ENCODE measurements at regions not wholly inside any gene's neighbourhood (a gene's known extent, or its start where the extent isn't known, plus 50 kb on each side); places are given as distances from the start of the nearest gene placed in this dataset.

GRCh38 chr4:146119845-146120404 lies 55.6 kb upstream of the LSM6 start:
- Histone ChIP-seq H3K9me3 (ENCODE audit: control insufficient read depth, insufficient read depth, low read depth, low read length) (no peaks in the 10 kb centered on the region), H3K36me3 (ENCODE audit: control insufficient read depth, insufficient read depth, low read length) (no peaks in the 10 kb centered on the region), H3K27ac (ENCODE audit: low read length) (no peak overlapping the region), H3K4me3 (ENCODE audit: low read depth in 2 of 2, low read length in 2 of 2) (no peak overlapping the region), H3K27me3 (ENCODE audit: control insufficient read depth, insufficient read depth, low read length) (no peaks in the 10 kb centered on the region), H3K4me1 (ENCODE audit: control insufficient read depth, insufficient read depth, low read length) (no peaks in the 10 kb centered on the region)
- no peak for ATAC-seq
- no TSS peak for BruUV-seq (replicated peaks)
- intact Hi-C loops (cut with micrococcal nuclease; ENCODE audit: unreplicated experiment) (no loop called here), in situ Hi-C loops (cut with HindIII; ENCODE audit: low pct_unique_long_range_greater_than_20kb, low sequenced_read_pairs) (no loop called here)
- no peak for DNase-seq (ENCODE audit: low read depth, low spot score)
- no peak for TF ChIP-seq REST (IDR thresholded peaks at IDR 0.05; ENCODE audit: insufficient read depth in 1 of 2, low read depth in 2 of 2, low read length in 1 of 2)
- no peak for TF ChIP-seq POLR2AphosphoS5 (IDR thresholded peaks at IDR 0.05; ENCODE audit: low read depth, low read length)
- TF ChIP-seq SIN3A (IDR thresholded peaks at IDR 0.05; ENCODE audit: borderline replicate concordance, insufficient read depth, low read depth, low read length) = no peak
- no peak for TF ChIP-seq TCF7L2 (IDR thresholded peaks at IDR 0.05; ENCODE audit: low read depth, low read length)
- CTCF ChIA-PET = no interaction called here
- POLR2A ChIA-PET = no interaction called here

GRCh38 chr4:146114066-146114465 lies 61.5 kb upstream of the LSM6 start:
- POLR2A ChIA-PET = no interaction called here
- Histone ChIP-seq H3K4me1 (ENCODE audit: control insufficient read depth, insufficient read depth, low read length) (no peaks in the 10 kb centered on the region), H3K27ac (ENCODE audit: low read length) (no peak overlapping the region), H3K9me3 (ENCODE audit: control insufficient read depth, insufficient read depth, low read depth, low read length) (no peaks in the 10 kb centered on the region), H3K27me3 (ENCODE audit: control insufficient read depth, insufficient read depth, low read length) (no peaks in the 10 kb centered on the region), H3K36me3 (ENCODE audit: control insufficient read depth, insufficient read depth, low read length) (no peaks in the 10 kb centered on the region), H3K4me3 (ENCODE audit: low read depth in 2 of 2, low read length in 2 of 2) (no peak overlapping the region)
- BruUV-seq (replicated peaks) = no TSS peak
- intact Hi-C loops (cut with micrococcal nuclease; ENCODE audit: unreplicated experiment) (no loop called here), in situ Hi-C loops (cut with HindIII; ENCODE audit: low pct_unique_long_range_greater_than_20kb, low sequenced_read_pairs) (no loop called here)
- TF ChIP-seq POLR2AphosphoS5 (IDR thresholded peaks at IDR 0.05; ENCODE audit: low read depth, low read length) (no peak), SIN3A (IDR thresholded peaks at IDR 0.05; ENCODE audit: borderline replicate concordance, insufficient read depth, low read depth, low read length) (no peak), CTCF (IDR thresholded peaks at IDR 0.05) (no peak), TCF7L2 (IDR thresholded peaks at IDR 0.05; ENCODE audit: low read depth, low read length) (no peak), REST (IDR thresholded peaks at IDR 0.05; ENCODE audit: insufficient read depth in 1 of 2, low read depth in 2 of 2, low read length in 1 of 2) (no peak)
- CTCF ChIA-PET = no interaction called here
- DNase-seq (ENCODE audit: low read depth, low spot score) (no peak), ATAC-seq (no peak)
